Stimulated activated CD4-positive, alpha-beta T cell treated with anti-CD3 and anti-CD28 coated beads, Interleukin-2, amount 100 ng/mL, for 48 hours (primary cell): ENCODE measurements at regions not wholly inside any gene's neighbourhood (a gene's known extent, or its start where the extent isn't known, plus 50 kb on each side); places are given as distances from the start of the nearest gene placed in this dataset.

Experiments used
- DNase-seq, 2 donors: peaks; one replicate each; pipeline ENCODE4 v3.0.0-alpha.2; 2020

DNA sequence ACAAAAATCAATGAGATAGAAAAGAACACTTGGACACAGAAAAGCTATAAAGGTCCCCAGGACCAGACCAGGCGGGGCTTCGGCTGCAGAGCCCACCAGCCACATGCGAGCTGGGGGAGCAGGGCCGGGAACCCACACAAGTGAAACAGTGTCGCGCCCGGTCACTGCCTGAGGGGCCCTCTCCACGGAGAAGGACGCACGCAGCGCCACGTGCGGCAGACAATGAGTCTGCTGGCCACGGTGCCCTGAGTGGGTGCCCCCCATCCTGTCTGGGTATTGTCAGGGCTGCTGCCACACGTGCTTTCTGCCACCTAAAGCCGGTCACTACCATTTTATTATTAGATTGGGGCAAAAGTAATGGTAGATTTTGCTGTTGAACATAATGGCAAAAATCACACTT is 207.9 kb upstream of the HDAC4 start:
- no peak for DNase-seq

DNA sequence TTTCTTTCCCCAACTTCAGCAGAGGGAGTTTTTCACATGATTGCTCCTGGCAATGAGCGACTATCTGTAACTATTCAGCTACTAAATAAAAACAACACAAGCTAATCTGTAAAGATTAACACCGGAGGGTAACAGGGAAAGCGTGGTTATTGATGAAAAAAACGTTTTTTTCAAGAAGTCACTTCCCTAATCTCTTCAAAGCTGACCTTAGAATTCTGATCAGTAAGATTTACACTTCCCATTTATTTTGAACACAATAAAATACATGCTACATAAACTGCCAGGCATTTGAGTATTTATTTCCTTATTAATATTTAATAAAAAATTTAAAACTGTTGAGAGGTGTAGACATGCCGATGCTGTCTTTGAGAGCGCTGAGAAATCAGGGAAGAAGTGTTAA is 207.4 kb upstream of the HDAC4 start:
- DNase-seq, result no peak

DNA sequence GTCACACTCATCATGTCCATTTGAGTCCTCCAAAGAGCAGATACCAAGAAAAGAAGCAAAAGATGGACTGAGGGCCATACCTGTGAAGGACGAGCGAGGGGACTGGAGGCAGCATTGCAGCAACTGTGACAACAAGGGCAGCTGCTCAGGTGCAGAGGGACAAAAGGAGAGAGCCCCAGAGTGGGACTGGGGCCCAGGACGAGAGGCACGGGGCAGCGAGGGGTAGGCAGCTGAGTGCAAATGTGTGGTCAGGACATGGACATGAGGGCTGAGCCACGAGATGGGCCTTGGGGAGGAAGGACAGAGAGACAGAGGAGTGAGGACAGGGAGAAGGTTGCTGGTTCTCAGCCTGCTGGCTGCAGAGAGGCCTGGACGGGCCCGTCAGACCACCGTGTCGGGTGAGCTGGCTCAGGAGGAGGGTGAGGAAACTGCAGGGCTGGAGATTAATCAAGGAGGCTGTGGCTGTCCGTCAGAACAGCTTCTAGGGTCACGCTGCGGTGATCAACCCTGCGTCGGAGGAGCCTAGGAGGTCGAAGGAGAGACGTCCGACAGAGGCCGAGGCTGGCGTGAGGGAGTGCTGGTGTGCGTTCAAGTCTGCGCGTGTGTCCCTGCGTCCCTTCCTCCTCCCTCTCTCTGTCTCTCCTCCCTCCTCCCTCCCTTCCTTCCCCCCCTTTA is 206.8 kb upstream of the HDAC4 start:
- DNase-seq, result no peak

DNA sequence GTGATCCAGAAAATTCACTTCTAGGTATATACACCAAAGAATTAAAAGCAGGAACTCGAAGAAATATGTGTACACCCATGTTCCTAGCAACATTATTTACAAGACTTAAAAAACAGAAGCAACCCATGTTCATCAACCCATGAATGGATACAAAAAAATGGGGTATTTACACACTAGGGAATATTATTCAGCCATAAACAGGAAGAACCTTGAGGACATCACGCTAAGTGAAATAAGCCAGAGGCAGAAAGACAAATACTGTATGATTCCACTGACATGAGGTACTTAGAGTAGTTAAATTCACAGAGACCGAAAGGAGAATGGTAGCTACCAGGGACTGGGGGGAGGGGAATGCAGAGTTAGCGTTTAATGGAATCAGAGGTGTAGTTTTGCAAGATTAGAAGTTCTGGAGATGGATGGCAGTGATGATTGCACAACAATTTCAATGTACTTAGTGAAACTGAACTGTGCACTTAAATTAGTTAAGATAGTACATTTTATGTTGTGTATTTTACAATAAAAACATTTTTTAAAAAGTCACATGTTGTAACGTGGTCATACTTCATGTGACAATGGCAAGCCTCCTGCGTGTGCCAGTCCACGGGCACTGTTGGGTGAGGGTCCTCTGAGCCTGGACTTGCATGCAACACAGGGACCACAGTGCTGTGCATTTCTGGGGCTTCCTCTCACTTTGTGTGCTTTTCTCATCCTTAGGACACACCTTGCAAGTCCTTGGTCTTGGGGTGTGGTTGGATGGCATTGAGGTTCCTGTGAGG is 206.1 kb upstream of the HDAC4 start:
- no peak for DNase-seq

DNA sequence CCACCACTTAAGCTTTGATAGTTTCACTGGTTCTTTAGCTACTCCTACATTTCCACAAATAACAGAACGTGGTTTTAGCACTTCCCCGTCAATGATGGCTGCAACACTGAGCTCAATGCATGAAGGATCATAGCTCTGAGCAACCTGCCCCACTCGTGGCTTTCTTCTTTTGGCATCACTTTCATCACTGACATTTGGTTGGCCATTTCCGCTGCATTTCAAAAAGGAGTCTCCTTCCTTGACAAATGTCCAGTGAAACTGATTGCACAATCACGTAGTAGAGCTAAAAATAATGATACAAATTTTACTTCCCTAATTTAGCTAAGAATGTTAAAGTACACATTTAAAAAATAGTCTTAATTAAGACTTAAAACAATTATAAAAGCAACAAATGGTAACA is 205.2 kb upstream of the HDAC4 start:
- DNase-seq, result no peak

DNA sequence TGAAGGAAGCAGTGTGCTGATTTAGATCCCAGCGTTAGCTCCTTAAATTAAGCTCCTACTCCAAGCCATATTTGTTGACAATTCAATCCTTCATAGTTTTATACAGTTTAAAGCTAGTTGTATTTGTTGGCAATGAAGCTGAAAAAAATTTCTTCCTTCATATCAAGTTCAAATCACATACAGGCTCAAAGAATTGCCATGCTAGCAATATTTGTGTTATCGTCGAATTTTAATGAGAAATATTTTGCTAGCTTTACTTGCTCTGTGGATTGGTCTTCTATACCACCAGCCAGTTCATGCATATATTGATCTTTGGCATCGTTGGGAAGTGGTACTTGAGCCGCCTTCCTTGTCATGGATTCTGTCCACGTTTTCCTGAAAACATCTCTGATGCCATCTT is 204.6 kb upstream of the HDAC4 start:
- DNase-seq, result no peak

DNA sequence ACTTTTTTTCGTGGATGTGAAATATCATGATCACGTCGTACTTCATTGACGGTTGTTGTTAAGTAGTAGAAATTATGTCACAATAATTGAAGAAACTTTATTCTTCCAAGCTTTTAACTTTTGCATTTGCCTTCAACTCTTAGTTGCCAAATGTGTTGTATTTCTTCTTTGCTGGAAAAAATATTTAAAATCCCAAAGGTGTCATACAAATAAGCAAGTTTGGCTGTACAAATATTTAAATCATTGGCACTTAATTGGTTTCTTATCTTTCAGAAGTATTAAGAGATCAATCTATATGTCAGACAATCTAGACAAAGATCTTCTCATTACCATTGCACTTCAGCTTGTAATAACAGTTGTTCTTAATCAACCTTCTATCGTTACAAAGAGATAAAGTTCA is 204.0 kb upstream of the HDAC4 start:
- no peak for DNase-seq

DNA sequence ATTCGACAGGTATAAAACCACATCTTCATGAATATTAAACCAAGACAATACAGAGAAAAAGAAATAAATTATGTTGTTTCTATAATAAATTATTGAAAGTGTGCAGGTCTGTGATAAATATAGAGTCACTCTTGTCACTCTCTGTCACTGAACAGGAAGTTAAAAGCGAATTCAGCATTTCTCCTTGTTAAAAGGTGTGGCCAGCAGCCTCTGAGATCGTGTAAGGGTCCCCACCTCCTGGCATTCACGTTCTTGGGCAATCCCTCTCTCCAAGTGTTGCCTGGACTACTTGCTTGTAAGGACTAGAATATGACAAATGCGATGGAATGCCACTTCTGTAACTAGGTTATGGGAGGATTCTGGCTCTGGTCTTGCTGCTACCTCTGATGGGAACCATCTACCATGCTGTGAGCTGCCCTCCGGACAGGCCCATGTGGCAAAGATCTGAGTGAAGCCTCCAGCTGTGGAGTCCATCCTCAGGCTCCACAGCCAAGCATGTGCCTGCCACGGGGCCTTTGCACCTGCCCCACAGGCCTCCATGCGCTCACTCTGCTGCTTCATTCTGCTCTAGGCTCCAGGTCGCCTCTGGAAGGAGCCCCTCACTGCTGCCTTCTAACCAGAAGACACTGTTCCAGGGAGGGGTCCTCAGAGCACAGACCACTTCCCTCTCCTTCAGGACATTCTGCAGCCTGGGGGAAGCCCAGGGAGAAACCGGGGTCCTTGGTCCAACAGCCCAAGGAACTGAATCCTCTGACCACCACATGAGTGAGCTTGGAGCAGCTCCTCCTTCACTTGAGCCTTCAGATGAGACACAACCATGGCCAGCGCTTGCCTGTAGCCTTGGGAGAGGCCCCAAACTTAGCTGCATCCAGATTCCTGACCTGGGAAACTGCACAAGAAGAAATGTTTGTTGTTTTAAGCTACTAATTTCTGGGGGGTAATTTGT is 202.9 kb upstream of the HDAC4 start:
- DNase-seq, result no peak

DNA sequence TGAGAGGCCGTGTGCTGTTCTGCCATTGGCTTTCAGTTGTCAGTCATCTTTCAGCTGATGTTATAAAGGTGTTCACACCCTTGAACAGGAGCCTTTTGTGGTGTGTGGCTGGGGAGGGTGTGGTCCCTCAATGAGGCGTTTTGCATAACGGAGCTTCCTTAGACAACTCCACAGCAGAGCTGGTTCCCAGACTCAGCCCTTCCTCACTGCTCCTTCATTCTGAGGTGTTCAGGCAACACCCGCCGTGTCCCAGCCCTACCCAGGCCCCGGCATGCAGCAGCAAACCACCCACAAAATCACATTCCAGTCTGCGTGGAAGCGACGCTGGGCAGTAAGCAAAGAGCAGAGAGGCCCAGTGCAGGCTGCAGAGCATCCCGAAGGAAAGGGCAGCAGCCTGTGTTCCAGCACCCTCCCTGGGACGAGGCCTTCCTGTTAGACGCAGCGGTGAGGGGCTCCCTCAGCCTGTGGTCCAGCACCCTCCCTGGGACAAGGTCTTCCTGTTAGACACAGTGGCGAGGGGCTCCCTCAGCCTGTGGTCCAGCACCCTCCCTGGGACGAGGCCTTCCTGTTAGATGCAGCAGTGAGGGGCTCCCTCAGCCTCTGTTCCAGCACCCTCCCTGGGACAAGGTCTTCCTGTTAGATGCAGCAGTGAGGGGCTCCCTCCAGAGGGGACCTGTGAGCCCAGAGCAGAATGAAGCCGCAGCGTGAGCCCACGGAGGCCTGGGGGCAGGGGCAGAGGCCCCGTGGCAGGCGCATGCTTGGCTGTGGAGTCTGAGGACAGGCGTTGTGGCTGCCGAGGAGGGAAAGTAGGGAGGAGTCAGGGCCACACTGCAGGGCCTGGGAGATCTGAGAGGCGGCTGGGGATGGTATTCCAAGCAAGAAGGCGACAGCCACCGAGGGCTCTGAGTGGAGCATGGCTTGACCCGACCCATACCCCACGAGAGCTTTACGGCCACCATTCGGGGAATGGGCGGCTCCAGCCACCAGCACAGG is 201.8 kb upstream of the HDAC4 start:
- DNase-seq, result no peak

DNA sequence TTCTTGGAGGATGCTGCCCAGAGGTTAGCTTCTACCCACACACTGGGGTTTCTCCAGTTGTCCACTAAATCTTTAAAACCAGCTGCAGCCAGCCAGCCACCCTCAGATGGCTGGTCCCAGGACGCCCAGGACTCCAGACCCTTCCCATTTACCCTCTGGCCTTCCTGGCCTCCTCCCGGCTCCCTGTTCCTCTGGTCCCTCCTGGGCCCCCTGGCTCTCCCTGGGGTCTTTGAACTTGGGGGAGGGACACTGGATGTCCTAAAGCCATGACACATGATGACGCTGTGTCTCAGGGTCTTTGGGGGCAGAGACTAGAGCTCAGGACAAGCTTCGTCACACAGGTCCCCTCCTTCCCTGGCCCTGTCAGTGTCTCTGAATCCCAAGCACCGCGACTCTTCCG is 201.1 kb upstream of the HDAC4 start:
- DNase-seq, result no peak

DNA sequence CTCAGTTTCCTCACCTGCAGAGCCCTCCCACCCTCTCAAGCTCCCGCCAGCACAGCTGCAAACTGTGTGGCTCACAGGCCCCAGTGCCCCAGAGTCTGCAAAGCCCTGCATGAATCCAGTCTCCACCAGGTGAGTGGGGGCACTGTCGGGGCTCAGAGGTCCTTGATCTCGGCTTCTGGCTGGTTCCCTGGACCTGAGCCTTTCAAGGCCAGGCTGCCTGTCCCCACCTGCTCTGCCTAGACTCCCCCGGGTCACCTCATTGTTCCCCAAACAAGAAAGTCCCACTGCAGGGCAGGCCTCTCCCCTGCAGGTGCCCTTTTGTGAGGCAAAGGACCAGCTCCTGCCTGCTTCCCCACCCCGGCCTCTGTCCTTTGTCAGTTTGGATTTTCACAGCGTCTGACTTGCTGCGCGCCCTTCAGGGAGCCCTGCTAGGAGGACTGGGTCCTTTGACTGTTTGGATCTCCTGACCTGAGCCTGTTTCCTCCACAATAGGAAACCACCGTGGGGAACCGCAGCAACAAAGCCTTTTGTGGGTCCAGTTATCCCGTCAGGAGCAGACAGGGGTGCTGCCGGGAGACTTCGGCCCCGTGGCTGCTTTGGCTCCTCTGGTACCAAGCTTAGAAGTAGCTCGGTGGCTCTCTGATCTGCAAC is 200.5 kb upstream of the HDAC4 start:
- DNase-seq, result no peak

DNA sequence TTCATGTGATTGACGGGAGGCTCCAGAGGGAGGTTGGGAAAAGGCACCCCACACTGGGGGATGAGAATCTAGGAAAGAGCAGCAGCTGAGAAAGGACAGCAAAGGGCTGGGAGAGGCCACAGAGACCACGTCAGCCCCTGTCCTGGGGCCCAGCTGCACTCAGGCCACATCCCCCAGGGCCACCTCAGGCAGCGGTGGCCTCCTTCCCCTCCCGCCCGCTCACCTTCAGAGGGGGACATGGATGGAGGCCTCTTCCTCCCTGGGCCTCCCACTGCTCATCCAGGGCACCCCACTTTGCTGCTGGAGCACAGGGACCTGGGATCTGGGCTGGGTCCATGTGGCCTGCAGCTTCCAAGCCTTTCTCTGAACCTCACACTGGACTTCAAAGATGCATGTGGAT is 199.8 kb upstream of the HDAC4 start:
- DNase-seq, result no peak

DNA sequence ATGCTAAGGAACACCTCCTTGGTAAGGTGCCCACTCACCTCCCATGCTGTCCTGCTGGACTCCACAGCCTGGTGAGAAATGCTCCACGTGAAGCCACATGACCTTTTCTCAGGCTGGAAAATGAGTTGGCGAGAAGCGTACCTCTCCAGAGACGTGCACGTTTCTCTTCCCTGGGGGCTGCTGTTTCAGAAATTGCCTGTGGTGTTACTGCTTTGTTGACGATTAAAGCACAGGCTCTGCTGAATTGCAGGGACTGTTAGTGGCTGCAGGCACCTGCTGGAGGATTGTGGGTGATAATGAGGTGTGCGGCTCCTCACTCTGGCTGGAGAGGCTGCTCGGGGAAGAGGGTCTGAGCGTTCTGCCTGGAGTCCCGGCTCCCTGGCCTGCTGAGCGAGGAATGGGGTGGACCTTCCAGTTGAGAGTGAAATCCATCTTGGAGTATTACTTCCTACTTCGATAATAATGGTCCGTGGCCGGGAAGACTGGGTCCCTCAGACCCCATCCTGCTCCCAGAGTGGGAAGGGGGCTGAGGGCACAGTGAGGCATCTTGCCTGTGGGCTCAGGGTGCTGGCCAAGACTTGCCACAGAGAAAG is 199.3 kb upstream of the HDAC4 start:
- no peak for DNase-seq

DNA sequence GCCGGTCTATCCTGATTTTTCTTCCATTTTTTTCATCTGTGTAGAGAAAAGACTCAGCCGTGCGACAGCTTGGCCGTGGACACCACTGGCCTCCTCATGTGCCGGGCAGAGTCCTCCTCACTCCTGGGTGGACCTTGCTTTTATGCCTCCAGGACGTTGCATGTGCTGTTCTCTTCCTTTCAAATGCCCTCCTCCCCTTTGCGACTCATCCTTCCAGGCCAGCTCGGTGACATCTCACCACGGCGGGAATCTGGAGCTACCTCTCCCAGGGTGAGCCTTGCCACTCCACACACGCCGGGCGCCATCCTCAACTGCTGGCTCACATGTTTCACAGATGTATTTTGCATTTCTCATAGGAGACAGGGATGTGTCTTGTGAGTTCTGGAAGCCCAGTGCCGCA is 198.5 kb upstream of the HDAC4 start:
- no peak for DNase-seq

DNA sequence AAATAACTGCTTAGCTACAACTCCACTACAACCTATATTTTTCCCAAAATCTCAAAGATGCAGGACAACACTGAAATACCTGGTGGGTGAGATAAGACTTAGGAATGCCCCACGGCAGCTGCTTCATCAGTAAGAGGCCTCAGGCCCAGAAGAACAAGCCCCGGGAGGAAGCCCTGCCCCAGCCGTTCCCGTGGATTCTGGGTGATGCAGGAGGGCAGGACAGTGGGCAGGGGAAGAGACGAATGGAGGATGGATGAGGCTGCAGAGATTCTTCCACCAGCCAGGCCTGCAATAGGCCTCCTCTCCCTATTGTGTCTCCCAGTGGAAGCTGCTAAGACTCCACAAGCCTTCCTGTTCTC is 197.9 kb upstream of the HDAC4 start:
- no peak for DNase-seq

DNA sequence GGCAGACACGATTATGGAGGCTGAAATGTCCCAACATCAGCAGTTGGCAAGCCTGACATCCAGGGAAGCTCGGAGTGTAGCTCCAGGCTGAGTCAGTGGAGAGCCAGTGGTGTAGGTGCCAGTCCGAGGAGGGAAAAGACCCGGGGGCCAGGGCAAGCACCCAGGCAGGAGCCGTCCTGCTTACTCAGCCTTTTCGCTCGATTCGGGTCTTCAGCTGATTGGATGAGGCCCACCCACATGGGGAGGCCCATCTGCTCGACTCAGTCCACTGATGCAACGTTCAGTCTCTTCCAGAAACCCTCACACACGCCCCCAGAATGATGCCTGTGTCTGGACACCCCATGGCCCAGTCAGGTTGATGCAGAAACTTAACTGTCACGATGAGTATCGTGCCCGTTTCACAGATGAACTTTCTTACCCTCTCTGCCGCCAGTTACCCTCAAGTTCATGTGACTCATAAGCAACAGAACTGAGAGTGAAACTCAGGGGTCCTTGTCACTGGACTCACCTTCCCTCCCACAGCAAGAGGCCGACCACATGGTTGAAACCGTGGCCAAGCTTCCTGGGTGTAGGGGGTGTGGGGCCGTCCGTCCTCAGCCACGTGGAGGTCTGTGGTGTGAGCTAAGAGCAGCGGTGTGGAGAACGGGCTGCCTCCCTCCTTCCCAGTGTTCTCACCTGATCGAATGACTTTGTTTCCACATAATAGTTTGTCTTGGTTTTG is 197.4 kb upstream of the HDAC4 start:
- no peak for DNase-seq

DNA sequence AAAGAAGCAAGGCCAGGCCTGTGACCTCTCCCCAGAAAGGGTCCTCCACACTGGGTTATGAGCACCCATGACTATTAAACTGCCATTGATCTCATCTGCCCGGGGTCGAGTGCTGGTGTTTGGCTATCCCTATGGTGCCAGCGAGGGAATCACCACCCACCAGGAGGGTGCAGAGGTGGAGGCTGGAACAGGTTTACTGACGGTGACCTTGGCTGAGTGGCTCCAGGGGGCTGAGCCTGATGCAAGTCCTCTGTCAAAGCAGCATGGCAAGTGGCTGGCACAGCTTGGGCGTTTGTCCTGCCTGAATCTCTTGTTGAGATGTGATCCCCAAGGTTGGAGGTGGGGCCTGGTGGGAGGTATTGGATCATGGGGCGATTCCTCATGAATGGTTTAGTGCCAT is 196.4 kb upstream of the HDAC4 start:
- DNase-seq, result no peak

DNA sequence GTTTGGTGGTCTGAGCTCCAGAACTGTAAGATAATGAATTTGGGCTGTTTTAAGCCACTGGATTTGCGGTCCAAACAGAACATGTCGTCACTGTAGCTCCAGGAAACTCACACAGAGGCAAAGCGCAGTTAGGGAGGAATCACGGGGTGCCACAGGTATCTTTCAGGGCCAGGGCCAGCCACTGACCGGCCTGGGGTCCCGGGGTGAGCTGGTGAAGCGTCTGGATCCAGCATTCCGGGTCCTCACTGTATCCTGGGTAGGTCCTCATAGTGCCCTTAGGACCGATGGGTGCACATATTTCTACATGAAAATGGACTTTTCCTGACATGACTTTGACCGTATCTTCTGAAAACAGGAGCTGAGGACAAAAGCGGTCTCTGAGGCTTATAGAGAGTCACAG is 196.0 kb upstream of the HDAC4 start:
- no peak for DNase-seq

DNA sequence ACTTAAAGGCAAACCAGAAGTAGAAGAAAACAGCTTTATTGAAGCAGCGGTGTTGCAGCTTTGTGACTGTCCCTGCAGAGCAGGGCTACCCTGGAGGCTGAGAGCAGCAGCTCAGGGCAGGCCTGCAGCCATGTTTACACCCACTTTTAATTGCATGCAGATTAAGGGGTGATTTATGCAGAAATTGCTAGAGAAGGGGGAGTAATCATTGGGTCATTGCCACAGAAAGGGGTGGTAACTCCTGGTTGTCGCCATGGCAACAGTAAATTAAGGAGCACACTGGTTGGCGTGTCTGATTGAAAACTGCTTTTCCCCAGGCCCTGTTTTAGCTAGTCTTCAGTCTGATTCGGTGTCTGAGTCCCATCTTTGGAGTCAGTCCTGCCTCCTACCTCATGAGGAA is 195.4 kb upstream of the HDAC4 start:
- DNase-seq, result no peak

DNA sequence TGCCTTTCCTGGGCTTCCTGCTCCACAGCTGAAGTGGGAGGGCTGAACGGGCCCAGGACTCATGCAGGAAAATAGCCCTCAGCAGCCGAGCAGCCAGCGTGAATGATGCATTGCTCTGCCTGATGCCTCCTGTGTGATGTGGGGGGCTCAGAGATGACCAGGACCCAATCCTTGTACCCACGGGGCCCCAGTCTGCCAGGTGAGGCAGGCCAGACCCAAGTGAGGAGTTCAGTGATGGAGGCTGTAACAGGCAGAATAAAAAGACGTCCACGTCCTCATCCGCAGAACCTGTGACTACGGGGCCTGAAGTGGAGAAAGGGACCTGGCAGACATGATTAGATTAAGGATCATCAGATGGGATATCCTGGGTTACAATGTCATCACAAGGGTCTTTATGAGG is 194.9 kb upstream of the HDAC4 start:
- DNase-seq, result no peak
